ENCODE measurements at regions not wholly inside any gene's neighbourhood (a gene's known extent, or its start where the extent isn't known, plus 50 kb on each side); places are given as distances from the start of the nearest gene placed in this dataset.

DNA sequence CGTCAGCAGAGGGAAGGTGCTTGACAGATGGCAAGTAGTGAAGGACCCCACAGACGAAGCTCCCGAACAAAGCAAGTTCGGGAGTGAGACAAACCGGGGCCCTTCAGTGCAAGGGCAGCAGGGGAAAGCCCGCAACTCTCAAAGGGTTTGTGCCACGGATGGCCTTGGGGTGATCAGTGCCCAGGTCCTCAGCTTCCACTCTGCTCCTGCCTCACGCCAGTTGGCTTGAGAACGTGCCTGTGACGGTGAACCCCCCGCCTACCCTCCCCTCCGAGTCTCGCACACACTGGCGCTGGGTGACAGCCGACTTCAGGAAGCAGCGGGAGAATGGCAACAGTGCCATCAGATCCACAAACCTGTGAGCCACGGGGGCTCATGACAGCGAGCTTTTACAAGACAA, 56.8 kb upstream of the SALL3 start:
- no peaks in the 10 kb centered on the region for H4K20me1 ChIP-seq (ENCODE audit: insufficient read depth, low read length)
- BruUV-seq (replicated peaks), result no TSS peak
- H3K79me2 ChIP-seq (ENCODE audit: insufficient read depth, low read depth, low read length), result no peaks in the 10 kb centered on the region
- H3K4me3 ChIP-seq (ENCODE audit: low read depth, low read length, poor library complexity, severe bottlenecking), result no peak overlapping the region
- no peak overlapping the region for H2AFZ ChIP-seq (ENCODE audit: low read length)
- no peak overlapping the region for H3K4me2 ChIP-seq (ENCODE audit: low read length)
- ChIA-PET POLR2A (no interaction called here), CTCF (ENCODE audit: unreplicated experiment) (no interaction called here)
- H3K27ac ChIP-seq (ENCODE audit: low read depth, low read length, poor library complexity, severe bottlenecking), result no peak overlapping the region
- no peaks in the 10 kb centered on the region for H3K4me1 ChIP-seq (ENCODE audit: insufficient read depth, low read length, poor library complexity, severe bottlenecking)
- no peaks in the 10 kb centered on the region for H3K36me3 ChIP-seq (ENCODE audit: insufficient read depth, low read length)
- no peak for DNase-seq (ENCODE audit: low spot score)
- H3K9me2 ChIP-seq (ENCODE audit: insufficient read depth, low read length), result no peaks in the 10 kb centered on the region
- H3K9me3 ChIP-seq (ENCODE audit: low read length), result no peaks in the 10 kb centered on the region
- intact Hi-C loops (cut with micrococcal nuclease; ENCODE audit: unreplicated experiment), result no loop called here
- TF ChIP-seq, protein P1, sequence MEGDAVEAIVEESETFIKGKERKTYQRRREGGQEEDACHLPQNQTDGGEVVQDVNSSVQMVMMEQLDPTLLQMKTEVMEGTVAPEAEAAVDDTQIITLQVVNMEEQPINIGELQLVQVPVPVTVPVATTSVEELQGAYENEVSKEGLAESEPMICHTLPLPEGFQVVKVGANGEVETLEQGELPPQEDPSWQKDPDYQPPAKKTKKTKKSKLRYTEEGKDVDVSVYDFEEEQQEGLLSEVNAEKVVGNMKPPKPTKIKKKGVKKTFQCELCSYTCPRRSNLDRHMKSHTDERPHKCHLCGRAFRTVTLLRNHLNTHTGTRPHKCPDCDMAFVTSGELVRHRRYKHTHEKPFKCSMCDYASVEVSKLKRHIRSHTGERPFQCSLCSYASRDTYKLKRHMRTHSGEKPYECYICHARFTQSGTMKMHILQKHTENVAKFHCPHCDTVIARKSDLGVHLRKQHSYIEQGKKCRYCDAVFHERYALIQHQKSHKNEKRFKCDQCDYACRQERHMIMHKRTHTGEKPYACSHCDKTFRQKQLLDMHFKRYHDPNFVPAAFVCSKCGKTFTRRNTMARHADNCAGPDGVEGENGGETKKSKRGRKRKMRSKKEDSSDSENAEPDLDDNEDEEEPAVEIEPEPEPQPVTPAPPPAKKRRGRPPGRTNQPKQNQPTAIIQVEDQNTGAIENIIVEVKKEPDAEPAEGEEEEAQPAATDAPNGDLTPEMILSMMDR (conservative IDR thresholded peaks at IDR 0.05; ENCODE audit: low read length), result no peak
- TF ChIP-seq EZH2phosphoT487 (IDR thresholded peaks at IDR 0.05; ENCODE audit: borderline replicate concordance, low read depth, low read length), result no peak

DNA sequence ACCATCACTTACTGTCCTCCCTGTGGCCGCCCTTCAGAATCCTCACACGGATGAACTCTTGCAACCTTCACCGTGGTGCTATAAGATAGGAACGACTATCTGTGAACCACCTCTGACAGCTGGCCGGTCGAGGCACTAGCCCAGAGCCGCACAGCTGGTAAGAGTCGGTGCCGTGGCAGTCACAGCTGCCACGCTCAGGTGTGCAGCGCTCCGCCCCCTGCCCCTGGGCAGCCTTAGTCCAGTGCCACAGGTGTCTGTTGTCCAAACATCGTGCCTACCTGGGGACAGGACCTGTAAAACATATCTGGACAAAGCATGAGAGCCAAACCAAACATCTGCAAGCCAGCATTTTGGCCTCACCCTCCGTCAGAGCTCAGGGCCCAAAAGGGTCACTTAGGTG, 55.3 kb upstream of the SALL3 start:
- POLR2A ChIA-PET, result interaction anchor here (0.6 kb wide), 1 partner anchor 1088 kb away, joined by 3 read pairs; no protein-coding TSS in a partner anchor
- no peaks in the 10 kb centered on the region for H4K20me1 ChIP-seq (ENCODE audit: insufficient read depth, low read length)
- H3K9me3 ChIP-seq (ENCODE audit: low read length), result no peaks in the 10 kb centered on the region
- CTCF ChIA-PET (ENCODE audit: unreplicated experiment), result no interaction called here
- no peaks in the 10 kb centered on the region for H3K79me2 ChIP-seq (ENCODE audit: insufficient read depth, low read depth, low read length)
- no peak for DNase-seq (ENCODE audit: low spot score)
- H3K4me2 ChIP-seq (ENCODE audit: low read length), result no peak overlapping the region
- TF ChIP-seq, protein P1 (conservative IDR thresholded peaks at IDR 0.05; ENCODE audit: low read length), result no peak
- TF ChIP-seq EZH2phosphoT487 (IDR thresholded peaks at IDR 0.05; ENCODE audit: borderline replicate concordance, low read depth, low read length), result no peak
- H3K36me3 ChIP-seq (ENCODE audit: insufficient read depth, low read length), result no peaks in the 10 kb centered on the region
- H3K4me1 ChIP-seq (ENCODE audit: insufficient read depth, low read length, poor library complexity, severe bottlenecking), result no peaks in the 10 kb centered on the region
- no peak overlapping the region for H3K27ac ChIP-seq (ENCODE audit: low read depth, low read length, poor library complexity, severe bottlenecking)
- BruUV-seq (replicated peaks), result no TSS peak
- no peak overlapping the region for H3K4me3 ChIP-seq (ENCODE audit: low read depth, low read length, poor library complexity, severe bottlenecking)
- no peak overlapping the region for H2AFZ ChIP-seq (ENCODE audit: low read length)
- no peaks in the 10 kb centered on the region for H3K9me2 ChIP-seq (ENCODE audit: insufficient read depth, low read length)
- intact Hi-C loops (cut with micrococcal nuclease; ENCODE audit: unreplicated experiment), result no loop called here

DNA sequence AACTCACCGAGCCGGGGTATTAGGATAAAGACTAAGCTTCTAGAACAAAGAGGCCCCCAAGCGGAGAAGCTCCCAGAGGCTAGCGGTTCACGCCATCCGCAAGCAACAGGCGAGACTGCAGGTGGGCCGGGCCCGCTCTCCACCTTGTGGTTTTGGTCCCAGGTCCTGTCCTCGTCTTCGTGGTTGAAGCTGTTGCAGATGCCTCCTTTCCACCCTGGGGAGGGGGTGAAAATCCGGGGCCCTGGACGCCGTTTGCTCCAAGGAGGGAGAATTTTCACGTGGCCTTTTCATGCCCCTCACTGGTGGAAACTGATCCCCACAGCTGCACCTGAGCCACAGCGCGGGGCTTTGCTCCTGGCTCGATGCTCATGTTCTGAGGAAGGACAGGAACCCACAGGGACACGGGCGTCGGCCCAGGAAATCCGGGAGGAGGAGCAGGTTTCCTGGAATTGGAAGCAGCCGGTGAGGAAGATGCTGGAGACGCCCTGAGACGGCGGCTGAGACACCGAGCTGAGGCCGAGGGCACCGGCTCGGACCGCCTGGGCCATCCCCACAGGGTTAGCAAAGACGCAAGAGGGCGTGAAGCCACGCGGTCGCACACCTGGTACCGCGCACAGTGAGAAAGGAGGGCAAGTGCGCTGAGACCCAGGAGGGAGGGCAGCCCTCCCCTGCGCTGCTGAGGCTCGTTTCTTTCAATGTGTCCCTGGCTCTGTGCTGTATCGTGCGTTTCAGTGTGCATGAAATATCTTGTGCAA, 54.7 kb upstream of the SALL3 start:
- no peaks in the 10 kb centered on the region for H4K20me1 ChIP-seq (ENCODE audit: insufficient read depth, low read length)
- no peaks in the 10 kb centered on the region for H3K4me1 ChIP-seq (ENCODE audit: insufficient read depth, low read length, poor library complexity, severe bottlenecking)
- no peak overlapping the region for H3K4me2 ChIP-seq (ENCODE audit: low read length)
- no peaks in the 10 kb centered on the region for H3K79me2 ChIP-seq (ENCODE audit: insufficient read depth, low read depth, low read length)
- no peak overlapping the region for H3K4me3 ChIP-seq (ENCODE audit: low read depth, low read length, poor library complexity, severe bottlenecking)
- H3K9me3 ChIP-seq (ENCODE audit: low read length), result no peaks in the 10 kb centered on the region
- no peaks in the 10 kb centered on the region for H3K9me2 ChIP-seq (ENCODE audit: insufficient read depth, low read length)
- ChIA-PET POLR2A (interaction anchor here (0.6 kb wide), 1 partner anchor 1087 kb away, joined by 3 read pairs; no protein-coding TSS in a partner anchor), CTCF (ENCODE audit: unreplicated experiment) (no interaction called here)
- no peak overlapping the region for H3K27ac ChIP-seq (ENCODE audit: low read depth, low read length, poor library complexity, severe bottlenecking)
- DNase-seq (ENCODE audit: low spot score), result no peak
- TF ChIP-seq, protein P1 (conservative IDR thresholded peaks at IDR 0.05; ENCODE audit: low read length), result no peak
- TF ChIP-seq EZH2phosphoT487 (IDR thresholded peaks at IDR 0.05; ENCODE audit: borderline replicate concordance, low read depth, low read length), result no peak
- no peak overlapping the region for H2AFZ ChIP-seq (ENCODE audit: low read length)
- intact Hi-C loops (cut with micrococcal nuclease; ENCODE audit: unreplicated experiment), result no loop called here
- no TSS peak for BruUV-seq (replicated peaks)
- no peaks in the 10 kb centered on the region for H3K36me3 ChIP-seq (ENCODE audit: insufficient read depth, low read length)
